ENCODE measurements at regions not wholly inside any gene's neighbourhood (a gene's known extent, or its start where the extent isn't known, plus 50 kb on each side); places are given as distances from the start of the nearest gene placed in this dataset.

DNA sequence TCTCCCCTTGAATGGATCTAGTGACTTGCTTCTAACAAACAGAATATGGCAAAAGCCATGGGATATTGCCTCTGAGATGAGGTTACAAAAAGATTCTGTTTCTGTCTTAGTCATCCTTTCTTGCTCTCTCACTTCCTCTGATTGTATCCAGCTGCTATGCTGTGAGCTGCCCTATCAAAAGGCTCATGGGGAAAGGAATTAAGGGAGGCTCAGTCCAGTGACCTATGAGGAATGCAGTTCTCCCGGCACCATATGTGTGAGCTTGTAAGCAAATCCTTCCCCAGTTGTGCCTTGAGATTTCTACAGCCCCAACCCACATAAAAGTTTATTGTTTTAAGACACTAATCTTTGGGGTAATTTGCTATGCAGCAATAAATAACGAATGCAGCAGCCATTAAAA lies 183.1 kb downstream of the KLHL28 start:
- H3K4me1 ChIP-seq (replicated peaks in 1 of 2; ENCODE audit: control insufficient read depth in 2 of 2, insufficient read depth in 2 of 2, low read length in 2 of 2) = no peaks in the 10 kb centered on the region
- no peaks in the 10 kb centered on the region for H3K36me3 ChIP-seq (ENCODE audit: control insufficient read depth, insufficient read depth, low read length)

More for the DNA sequence above, 183.1 kb downstream of the KLHL28 start:
- H2AFZ ChIP-seq (ENCODE audit: low read depth, low read length) = no peak overlapping the region
- intact Hi-C loops (cut with micrococcal nuclease) = no loop called here
- ATAC-seq (no peak), FAIRE-seq (no peak), DNase-seq (ENCODE audit: extremely low read depth in 1 of 4, low spot score in 3 of 4) (no peak)
- no peaks in the 10 kb centered on the region for H3K79me2 ChIP-seq (ENCODE audit: control insufficient read depth, insufficient read depth, low read length)
- H3K9me1 ChIP-seq (ENCODE audit: control insufficient read depth, insufficient read depth, low read length) = no peaks in the 10 kb centered on the region
- no peaks in the 10 kb centered on the region for H3K9me3 ChIP-seq (replicated peaks; ENCODE audit: control insufficient read depth, insufficient read depth, low read depth, low read length)
- WGBS (ENCODE audit: insufficient coverage, low coverage, missing lambda C conversion rate) = 5% methylated on average over 2 of the region's 2 CpGs
- no TSS peak for BruUV-seq (replicated peaks)
- no peaks in the 10 kb centered on the region for H3K27me3 ChIP-seq (ENCODE audit: control insufficient read depth in 2 of 2, insufficient read depth in 2 of 2, low read length in 2 of 2)
- H3K27ac ChIP-seq (ENCODE audit: extremely low read depth, low read depth, low read length) = no peak overlapping the region
- ChIA-PET CTCF (ENCODE audit: low intra/inter-chr PET ratio) (no interaction called here), POLR2A (no interaction called here)
- no peak overlapping the region for H3K4me3 ChIP-seq
- no peaks in the 10 kb centered on the region for H4K20me1 ChIP-seq (replicated peaks; ENCODE audit: control insufficient read depth, insufficient read depth, low read length)
- H3K4me2 ChIP-seq (ENCODE audit: insufficient read depth, low read length) = no peak overlapping the region
- TF ChIP-seq HDAC8 (tag; IDR thresholded peaks at IDR 0.05) = no peak
- TF ChIP-seq MCM7 (IDR thresholded peaks at IDR 0.05) = no peak
- TF ChIP-seq, protein P1, sequence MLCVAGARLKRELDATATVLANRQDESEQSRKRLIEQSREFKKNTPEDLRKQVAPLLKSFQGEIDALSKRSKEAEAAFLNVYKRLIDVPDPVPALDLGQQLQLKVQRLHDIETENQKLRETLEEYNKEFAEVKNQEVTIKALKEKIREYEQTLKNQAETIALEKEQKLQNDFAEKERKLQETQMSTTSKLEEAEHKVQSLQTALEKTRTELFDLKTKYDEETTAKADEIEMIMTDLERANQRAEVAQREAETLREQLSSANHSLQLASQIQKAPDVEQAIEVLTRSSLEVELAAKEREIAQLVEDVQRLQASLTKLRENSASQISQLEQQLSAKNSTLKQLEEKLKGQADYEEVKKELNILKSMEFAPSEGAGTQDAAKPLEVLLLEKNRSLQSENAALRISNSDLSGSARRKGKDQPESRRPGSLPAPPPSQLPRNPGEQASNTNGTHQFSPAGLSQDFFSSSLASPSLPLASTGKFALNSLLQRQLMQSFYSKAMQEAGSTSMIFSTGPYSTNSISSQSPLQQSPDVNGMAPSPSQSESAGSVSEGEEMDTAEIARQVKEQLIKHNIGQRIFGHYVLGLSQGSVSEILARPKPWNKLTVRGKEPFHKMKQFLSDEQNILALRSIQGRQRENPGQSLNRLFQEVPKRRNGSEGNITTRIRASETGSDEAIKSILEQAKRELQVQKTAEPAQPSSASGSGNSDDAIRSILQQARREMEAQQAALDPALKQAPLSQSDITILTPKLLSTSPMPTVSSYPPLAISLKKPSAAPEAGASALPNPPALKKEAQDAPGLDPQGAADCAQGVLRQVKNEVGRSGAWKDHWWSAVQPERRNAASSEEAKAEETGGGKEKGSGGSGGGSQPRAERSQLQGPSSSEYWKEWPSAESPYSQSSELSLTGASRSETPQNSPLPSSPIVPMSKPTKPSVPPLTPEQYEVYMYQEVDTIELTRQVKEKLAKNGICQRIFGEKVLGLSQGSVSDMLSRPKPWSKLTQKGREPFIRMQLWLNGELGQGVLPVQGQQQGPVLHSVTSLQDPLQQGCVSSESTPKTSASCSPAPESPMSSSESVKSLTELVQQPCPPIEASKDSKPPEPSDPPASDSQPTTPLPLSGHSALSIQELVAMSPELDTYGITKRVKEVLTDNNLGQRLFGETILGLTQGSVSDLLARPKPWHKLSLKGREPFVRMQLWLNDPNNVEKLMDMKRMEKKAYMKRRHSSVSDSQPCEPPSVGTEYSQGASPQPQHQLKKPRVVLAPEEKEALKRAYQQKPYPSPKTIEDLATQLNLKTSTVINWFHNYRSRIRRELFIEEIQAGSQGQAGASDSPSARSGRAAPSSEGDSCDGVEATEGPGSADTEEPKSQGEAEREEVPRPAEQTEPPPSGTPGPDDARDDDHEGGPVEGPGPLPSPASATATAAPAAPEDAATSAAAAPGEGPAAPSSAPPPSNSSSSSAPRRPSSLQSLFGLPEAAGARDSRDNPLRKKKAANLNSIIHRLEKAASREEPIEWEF (CRISPR knock-in tag; IDR thresholded peaks at IDR 0.05) = no peak
- TF ChIP-seq MCM2 (IDR thresholded peaks at IDR 0.05; ENCODE audit: low read depth) = no peak
- H3K9ac ChIP-seq (ENCODE audit: insufficient read depth in 1 of 2, low read depth in 2 of 2, low read length in 2 of 2) = no peak overlapping the region
- in situ Hi-C loops (cut with MboI) = no loop called here

Measured in K562 (cell line).